GM23338 (cell line): ENCODE measurements at regions not wholly inside any gene's neighbourhood (a gene's known extent, or its start where the extent isn't known, plus 50 kb on each side); places are given as distances from the start of the nearest gene placed in this dataset.

Experiments used
- CREB1 ChIP-seq: fragments of 250-450 bp; sonication (Bioruptor Pico); IDR thresholded peaks from 2 replicates; pipeline ENCODE4 v1.5.0; 2020; ENCODE audit warnings: low read depth, mild to moderate bottlenecking, moderate library complexity
- EZH2 ChIP-seq: fragments of 200-600 bp; sonication (generic); IDR thresholded peaks from one replicate; pipeline ENCODE4 v1.8.0; 2017; ENCODE audit warnings: antibody characterized with exemption, mild to moderate bottlenecking, low read depth; ENCODE audit not compliant: unreplicated experiment
- ZNF462 ChIP-seq: fragments of 250-450 bp; sonication (Bioruptor Pico); IDR thresholded peaks from 2 replicates; pipeline ENCODE4 v1.5.0; 2020; ENCODE audit warnings: mild to moderate bottlenecking, moderate library complexity

GRCh38 chr2:39615675-39616074 lies 50.0 kb upstream of the TMEM178A start (continued):
- TF ChIP-seq ZNF462: no peak
- no peak for TF ChIP-seq CREB1 (CRISPR knock-in tag)
- no peak for TF ChIP-seq EZH2
